SU-DHL-6 (cell line): ENCODE measurements at regions not wholly inside any gene's neighbourhood (a gene's known extent, or its start where the extent isn't known, plus 50 kb on each side); places are given as distances from the start of the nearest gene placed in this dataset.

ENCODE experiments used
- H2AFZ ChIP-seq: fragments of 200-600 bp; sonication (generic); 2 replicates; pipeline ENCODE4 v1.6.1; 2014; ENCODE audit warnings: low read depth, mild to moderate bottlenecking, moderate library complexity, mixed read lengths, antibody characterized with exemption, low read length; ENCODE audit not compliant: severe bottlenecking
- H3F3A ChIP-seq: fragments of 200-600 bp; shearing (Covaris generic); 2 replicates; pipeline ENCODE4 v1.6.0; 2016; ENCODE audit warnings: antibody characterized with exemption, mild to moderate bottlenecking; ENCODE audit not compliant: insufficient read depth
- H3K27ac ChIP-seq: fragments of 200-600 bp; sonication (generic); 2 replicates; pipeline ENCODE4 v1.5.1; 2016; ENCODE audit warnings: low read depth, mild to moderate bottlenecking, low read length, moderate library complexity, mixed read lengths
- H3K27me3 ChIP-seq: fragments of 200-600 bp; sonication (generic), shearing (Covaris generic); 2 replicates; pipeline ENCODE4 v1.6.0; 2014; ENCODE audit warnings: mild to moderate bottlenecking, low read length
- H3K36me3 ChIP-seq: fragments of 200-600 bp; sonication (generic); 2 replicates; pipeline ENCODE4 v1.6.1; 2014; ENCODE audit warnings: mild to moderate bottlenecking, low read length, mixed read lengths
- H3K4me2 ChIP-seq: fragments of 300-600, 200-600 bp; shearing (Covaris generic), sonication (generic); 2 replicates; pipeline ENCODE4 v1.6.0; 2014; ENCODE audit warnings: low read length, low read depth, mild to moderate bottlenecking; ENCODE audit not compliant: poor library complexity, severe bottlenecking
- H3K4me3 ChIP-seq: fragments of 200-600 bp; sonication (generic); 2 replicates; pipeline ENCODE4 v1.5.1; 2014; ENCODE audit warnings: antibody characterized with exemption, low read length, mild to moderate bottlenecking, mixed read lengths; ENCODE audit not compliant: insufficient read depth, poor library complexity, severe bottlenecking
- H3K79me2 ChIP-seq: fragments of 200-600 bp; sonication (generic); 2 replicates; pipeline ENCODE4 v1.6.1; 2014; ENCODE audit warnings: mild to moderate bottlenecking, low read length, moderate library complexity; ENCODE audit not compliant: insufficient read depth
- H3K9ac ChIP-seq: fragments of 200-600 bp; sonication (generic); 2 replicates; pipeline ENCODE4 v1.7.0; 2014; ENCODE audit warnings: mild to moderate bottlenecking, low read length
- H3K9me2 ChIP-seq: fragments of 200-600 bp; sonication (generic); replicated peaks from 2 replicates; pipeline ENCODE4 v1.6.1; 2014; ENCODE audit warnings: low read length; ENCODE audit not compliant: insufficient read depth
- H3K9me3 ChIP-seq: fragments of 200-600 bp; sonication (generic); 2 replicates; pipeline ENCODE4 v1.6.1; 2014; ENCODE audit warnings: low read length, mixed read lengths; ENCODE audit not compliant: insufficient read depth
- H4K20me1 ChIP-seq: fragments of 200-600 bp; sonication (generic); 2 replicates; pipeline ENCODE4 v1.6.1; 2014; ENCODE audit warnings: low read depth, mild to moderate bottlenecking, antibody characterized with exemption, low read length, moderate library complexity, mixed read lengths
- EZH2phosphoT487 ChIP-seq: fragments of 200-600 bp; sonication (generic), shearing (Covaris generic); conservative IDR thresholded peaks from 2 replicates; pipeline ENCODE4 v1.6.1; 2018; ENCODE audit warnings: mild to moderate bottlenecking, antibody characterized with exemption, low read length, moderate library complexity, mixed read lengths
- TF ChIP-seq, protein P1 (sequence below): fragments of 200-600 bp; sonication (generic); IDR thresholded peaks from one replicate; pipeline ENCODE4 v1.5.1; 2017; ENCODE audit warnings: antibody characterized with exemption, mild to moderate bottlenecking, low read length, moderate library complexity; ENCODE audit not compliant: insufficient read depth, poor library complexity, severe bottlenecking

DNA sequence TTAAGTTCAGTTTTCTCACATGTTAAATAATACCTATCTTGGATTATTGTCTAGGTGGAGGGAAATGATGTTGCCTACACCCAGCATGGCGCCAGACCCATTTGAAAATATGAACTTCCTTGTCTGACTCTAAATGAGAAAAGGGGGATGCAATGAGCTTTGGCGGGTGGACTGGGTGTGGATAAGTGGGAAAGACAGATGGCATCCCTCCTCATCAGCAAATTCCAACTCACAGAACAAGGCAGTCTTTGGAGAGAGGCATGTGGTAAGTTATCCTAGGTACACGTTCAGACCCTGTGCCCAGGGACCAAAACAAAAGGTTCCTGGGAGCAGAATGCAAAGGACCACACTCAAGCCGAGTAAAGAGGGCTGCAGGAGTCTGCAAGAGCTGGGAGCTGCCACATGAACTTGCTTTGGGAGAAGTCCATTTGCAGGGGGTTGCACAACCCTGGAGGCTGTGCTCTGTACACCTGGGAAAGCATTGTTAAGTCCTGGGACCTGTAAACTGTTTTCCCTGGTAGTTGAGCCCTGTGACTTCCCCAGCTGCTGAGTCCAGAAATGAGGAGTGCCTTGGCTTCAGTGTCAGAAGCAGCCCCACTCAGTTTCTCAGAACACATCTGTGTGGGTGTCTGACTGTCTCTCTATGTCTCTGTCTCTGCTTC is 102.3 kb upstream of the TPM1 start:
- H3K27ac ChIP-seq = no peak overlapping the region
- no peak overlapping the region for H2AFZ ChIP-seq

DNA sequence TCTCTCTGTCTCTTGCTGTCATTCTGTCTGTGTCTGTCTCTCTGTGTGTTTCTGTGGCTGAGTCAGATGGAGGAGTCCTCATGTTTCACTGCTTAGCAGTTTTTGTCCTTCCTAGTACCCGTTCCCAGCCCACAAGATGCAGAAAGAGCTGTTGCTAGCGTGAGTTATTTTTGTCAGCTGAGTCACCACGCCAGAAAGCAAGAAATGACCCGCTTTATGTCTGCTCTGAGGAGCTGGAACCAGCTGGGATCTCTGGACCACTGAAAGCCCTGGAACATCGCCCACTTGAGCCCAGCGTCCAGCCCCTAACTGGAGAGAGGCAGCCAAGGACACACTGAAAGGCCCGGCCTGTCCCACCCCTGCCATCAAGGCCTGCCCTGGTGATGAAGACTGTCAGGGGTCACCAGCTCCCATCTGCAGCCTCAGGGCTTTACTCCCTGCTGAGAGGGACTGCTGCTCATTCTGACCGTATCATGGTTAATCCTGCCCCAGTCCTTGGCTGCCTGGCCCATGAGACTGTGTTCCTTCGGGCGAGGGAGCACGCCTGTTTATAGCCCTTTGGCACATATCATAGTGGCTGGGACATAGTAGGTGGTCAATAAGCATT is 101.7 kb upstream of the TPM1 start:
- H4K20me1 ChIP-seq = no peaks in the 10 kb centered on the region
- H3F3A ChIP-seq = no peaks in the 10 kb centered on the region
- no peaks in the 10 kb centered on the region for H3K9me3 ChIP-seq
- H3K9me2 ChIP-seq = no peaks in the 10 kb centered on the region
- no peak overlapping the region for H3K4me2 ChIP-seq
- H3K4me3 ChIP-seq = no peak overlapping the region
- no peak overlapping the region for H2AFZ ChIP-seq
- H3K79me2 ChIP-seq = no peaks in the 10 kb centered on the region
- no peaks in the 10 kb centered on the region for H3K36me3 ChIP-seq
- no peak overlapping the region for H3K9ac ChIP-seq
- H3K27ac ChIP-seq = no peak overlapping the region
- H3K27me3 ChIP-seq = no peaks in the 10 kb centered on the region
- TF ChIP-seq EZH2phosphoT487 = no peak
- TF ChIP-seq, protein P1, sequence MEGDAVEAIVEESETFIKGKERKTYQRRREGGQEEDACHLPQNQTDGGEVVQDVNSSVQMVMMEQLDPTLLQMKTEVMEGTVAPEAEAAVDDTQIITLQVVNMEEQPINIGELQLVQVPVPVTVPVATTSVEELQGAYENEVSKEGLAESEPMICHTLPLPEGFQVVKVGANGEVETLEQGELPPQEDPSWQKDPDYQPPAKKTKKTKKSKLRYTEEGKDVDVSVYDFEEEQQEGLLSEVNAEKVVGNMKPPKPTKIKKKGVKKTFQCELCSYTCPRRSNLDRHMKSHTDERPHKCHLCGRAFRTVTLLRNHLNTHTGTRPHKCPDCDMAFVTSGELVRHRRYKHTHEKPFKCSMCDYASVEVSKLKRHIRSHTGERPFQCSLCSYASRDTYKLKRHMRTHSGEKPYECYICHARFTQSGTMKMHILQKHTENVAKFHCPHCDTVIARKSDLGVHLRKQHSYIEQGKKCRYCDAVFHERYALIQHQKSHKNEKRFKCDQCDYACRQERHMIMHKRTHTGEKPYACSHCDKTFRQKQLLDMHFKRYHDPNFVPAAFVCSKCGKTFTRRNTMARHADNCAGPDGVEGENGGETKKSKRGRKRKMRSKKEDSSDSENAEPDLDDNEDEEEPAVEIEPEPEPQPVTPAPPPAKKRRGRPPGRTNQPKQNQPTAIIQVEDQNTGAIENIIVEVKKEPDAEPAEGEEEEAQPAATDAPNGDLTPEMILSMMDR = no peak

More for the DNA sequence above, 102.3 kb upstream of the TPM1 start:
- H4K20me1 ChIP-seq = no peaks in the 10 kb centered on the region
- H3K4me3 ChIP-seq = no peak overlapping the region
- H3K9ac ChIP-seq = no peak overlapping the region
- no peak overlapping the region for H3K4me2 ChIP-seq
- H3K9me2 ChIP-seq = no peaks in the 10 kb centered on the region
- TF ChIP-seq, protein P1 = no peak
- TF ChIP-seq EZH2phosphoT487 = no peak
- H3K9me3 ChIP-seq = no peaks in the 10 kb centered on the region
- H3K27me3 ChIP-seq = no peaks in the 10 kb centered on the region
- H3K36me3 ChIP-seq = no peaks in the 10 kb centered on the region
- H3K79me2 ChIP-seq = no peaks in the 10 kb centered on the region
- no peaks in the 10 kb centered on the region for H3F3A ChIP-seq

DNA sequence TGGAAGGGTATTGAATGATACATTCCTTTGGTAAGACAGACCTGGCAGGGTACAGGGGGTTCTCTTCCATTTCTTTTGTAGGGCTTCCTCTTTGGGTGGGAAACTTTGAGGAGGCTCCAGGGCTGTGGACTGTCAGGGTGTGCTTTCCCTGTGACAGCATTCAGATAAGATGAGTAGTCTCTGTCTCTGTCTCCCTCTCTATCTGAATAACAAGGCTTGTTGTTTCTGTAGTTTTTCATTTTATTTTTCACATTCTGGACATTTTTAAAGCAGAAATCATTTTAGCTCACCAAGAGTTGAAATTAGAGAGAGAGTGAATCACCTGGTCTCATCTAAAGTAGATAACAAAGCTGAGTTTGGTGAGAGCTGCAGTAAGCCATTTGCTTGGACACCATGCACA is 100.8 kb upstream of the TPM1 start:
- H3K9ac ChIP-seq = no peak overlapping the region
- TF ChIP-seq, protein P1 = no peak
- no peak for TF ChIP-seq EZH2phosphoT487
- no peak overlapping the region for H3K4me3 ChIP-seq
- no peaks in the 10 kb centered on the region for H3K27me3 ChIP-seq
- no peaks in the 10 kb centered on the region for H3F3A ChIP-seq
- no peaks in the 10 kb centered on the region for H4K20me1 ChIP-seq
- no peaks in the 10 kb centered on the region for H3K9me3 ChIP-seq
- no peak overlapping the region for H2AFZ ChIP-seq
- no peak overlapping the region for H3K4me2 ChIP-seq
- H3K79me2 ChIP-seq = no peaks in the 10 kb centered on the region
- no peaks in the 10 kb centered on the region for H3K9me2 ChIP-seq
- H3K36me3 ChIP-seq = no peaks in the 10 kb centered on the region
- H3K27ac ChIP-seq = no peak overlapping the region
